Endodermal cell (in vitro differentiated cells): ENCODE measurements at regions not wholly inside any gene's neighbourhood (a gene's known extent, or its start where the extent isn't known, plus 50 kb on each side); places are given as distances from the start of the nearest gene placed in this dataset.
A peak's percentile ranks its signal among the peaks of the same experiment; 100 is the strongest.

Source experiments
- DNase-seq: peaks from one replicate; pipeline ENCODE4 v3.0.0-alpha.2; 2017
- H3K27ac ChIP-seq: 2 replicates; pipeline ENCODE4 v1.5.1; 2013; ENCODE audit warnings: mild to moderate bottlenecking, low read depth, low read length, moderate library complexity
- H3K27me3 ChIP-seq: 2 replicates; pipeline ENCODE4 v1.6.1; 2013; ENCODE audit warnings: mild to moderate bottlenecking, low read length, moderate library complexity; ENCODE audit not compliant: insufficient read depth, control insufficient read depth, poor library complexity, severe bottlenecking
- H3K36me3 ChIP-seq: 2 replicates; pipeline ENCODE4 v1.7.0; 2013; ENCODE audit warnings: mild to moderate bottlenecking, low read length, moderate library complexity; ENCODE audit not compliant: control insufficient read depth, insufficient read depth
- H3K4me1 ChIP-seq: one replicate; pipeline ENCODE4 v1.7.0; 2013; ENCODE audit warnings: low read length; ENCODE audit not compliant: control insufficient read depth, insufficient read depth
- H3K4me3 ChIP-seq: 2 replicates; pipeline ENCODE4 v1.5.1; 2013; ENCODE audit warnings: mild to moderate bottlenecking, low read length, moderate library complexity
- H3K9ac ChIP-seq: 2 replicates; pipeline ENCODE4 v1.6.1; 2013; ENCODE audit warnings: mild to moderate bottlenecking, low read length, moderate library complexity; ENCODE audit not compliant: poor library complexity, severe bottlenecking; ENCODE audit errors: extremely low read depth
- H3K9me3 ChIP-seq: 2 replicates; pipeline ENCODE4 v1.6.1; 2013; ENCODE audit warnings: mild to moderate bottlenecking, low read length, moderate library complexity; ENCODE audit not compliant: control insufficient read depth
- H3K27ac Mint-ChIP-seq: 2 replicates; pipeline ENCODE4 v1.8.0; 2020; ENCODE audit warnings: mixed read lengths
- H3K27me3 Mint-ChIP-seq: 2 replicates; pipeline ENCODE4 v1.8.0; 2021; ENCODE audit warnings: mild to moderate bottlenecking, mixed read lengths; ENCODE audit not compliant: insufficient read depth
- H3K36me3 Mint-ChIP-seq: 2 replicates; pipeline ENCODE4 v1.8.0; 2020; ENCODE audit warnings: low read depth, mixed read lengths
- H3K4me1 Mint-ChIP-seq: 2 replicates; pipeline ENCODE4 v1.8.0; 2020; ENCODE audit warnings: mixed read lengths
- H3K4me3 Mint-ChIP-seq: 2 replicates; pipeline ENCODE4 v1.8.0; 2020; ENCODE audit warnings: mild to moderate bottlenecking, moderate library complexity, mixed read lengths
- H3K9me3 Mint-ChIP-seq: 2 replicates; pipeline ENCODE4 v1.8.0; 2020; ENCODE audit warnings: mild to moderate bottlenecking, mixed read lengths
- WGBS, 2 experiments: methylation state at CpG; one replicate each; pipeline versions ENCODE4 v1.1.5 to v1.1.7; 2013; ENCODE audit warnings: missing lambda C conversion rate in 2 of 2, mixed read lengths in 1 of 2; ENCODE audit not compliant: insufficient coverage in 1 of 2, insufficient read length in 1 of 2; 5-methylcytosine and 5-hydroxymethylcytosine counted together
- TF ChIP-seq, protein P1 (sequence below): fragments of 200-600 bp; sonication (generic); conservative IDR thresholded peaks from 2 replicates; pipeline ENCODE4 v1.5.0; 2021; ENCODE audit warnings: antibody characterized with exemption, mild to moderate bottlenecking

DNA sequence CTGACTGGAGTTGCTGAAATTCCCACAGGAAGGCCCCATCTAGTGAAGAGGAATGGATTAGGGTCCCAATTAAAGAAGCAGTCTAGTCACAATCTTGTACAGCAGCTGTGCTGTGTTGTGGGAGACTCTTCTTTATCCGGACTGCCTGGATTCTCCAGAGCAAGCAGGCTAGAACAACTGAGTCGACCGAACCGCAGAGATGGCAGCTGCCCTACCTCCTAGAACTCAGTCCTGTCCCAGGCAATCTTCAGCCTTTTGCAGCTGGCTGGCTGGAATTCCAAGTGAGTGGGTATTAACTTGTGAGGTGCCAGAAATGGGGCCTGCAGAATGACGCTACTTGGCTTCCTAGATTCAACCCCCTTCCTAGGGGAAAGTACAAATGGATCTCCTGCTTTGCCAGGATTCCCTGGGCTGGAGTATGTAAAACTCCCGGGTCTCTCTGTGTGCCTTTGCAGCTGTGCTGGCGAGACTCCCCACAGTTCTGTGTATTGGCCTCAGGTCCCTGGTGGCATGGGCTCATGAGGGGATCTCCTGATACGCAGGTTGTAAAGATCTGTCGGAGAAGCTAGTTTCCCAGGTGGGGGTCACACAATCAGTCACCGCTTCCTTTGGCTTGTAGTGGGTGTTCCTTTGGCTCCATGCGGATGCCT lies 1952.6 kb upstream of the LRRTM1 start:
- DNase-seq, result no peak
- H3K4me3 ChIP-seq, result peak overlapping the region; percentile 14
- Mint-ChIP-seq H3K36me3 (peaks cover 14% of the 10 kb centered on the region), H3K4me3 (no peak overlapping the region), H3K27ac (no peak overlapping the region), H3K27me3 (no peaks in the 10 kb centered on the region), H3K9me3 (peaks cover 38% of the 10 kb centered on the region), H3K4me1 (peaks cover 33% of the 10 kb centered on the region)
- H3K9me3 ChIP-seq, result peaks cover 25% of the 10 kb centered on the region
- TF ChIP-seq, protein P1, sequence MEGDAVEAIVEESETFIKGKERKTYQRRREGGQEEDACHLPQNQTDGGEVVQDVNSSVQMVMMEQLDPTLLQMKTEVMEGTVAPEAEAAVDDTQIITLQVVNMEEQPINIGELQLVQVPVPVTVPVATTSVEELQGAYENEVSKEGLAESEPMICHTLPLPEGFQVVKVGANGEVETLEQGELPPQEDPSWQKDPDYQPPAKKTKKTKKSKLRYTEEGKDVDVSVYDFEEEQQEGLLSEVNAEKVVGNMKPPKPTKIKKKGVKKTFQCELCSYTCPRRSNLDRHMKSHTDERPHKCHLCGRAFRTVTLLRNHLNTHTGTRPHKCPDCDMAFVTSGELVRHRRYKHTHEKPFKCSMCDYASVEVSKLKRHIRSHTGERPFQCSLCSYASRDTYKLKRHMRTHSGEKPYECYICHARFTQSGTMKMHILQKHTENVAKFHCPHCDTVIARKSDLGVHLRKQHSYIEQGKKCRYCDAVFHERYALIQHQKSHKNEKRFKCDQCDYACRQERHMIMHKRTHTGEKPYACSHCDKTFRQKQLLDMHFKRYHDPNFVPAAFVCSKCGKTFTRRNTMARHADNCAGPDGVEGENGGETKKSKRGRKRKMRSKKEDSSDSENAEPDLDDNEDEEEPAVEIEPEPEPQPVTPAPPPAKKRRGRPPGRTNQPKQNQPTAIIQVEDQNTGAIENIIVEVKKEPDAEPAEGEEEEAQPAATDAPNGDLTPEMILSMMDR, result no peak
- peaks cover 10% of the 10 kb centered on the region for H3K4me1 ChIP-seq
- H3K27ac ChIP-seq, result no peak overlapping the region
- H3K27me3 ChIP-seq, result no peaks in the 10 kb centered on the region
- no peak overlapping the region for H3K9ac ChIP-seq
- no peaks in the 10 kb centered on the region for H3K36me3 ChIP-seq
- WGBS, 2 experiments, result 93 to 96% methylated on average over 5 to 11 of the region's 11 CpGs

DNA sequence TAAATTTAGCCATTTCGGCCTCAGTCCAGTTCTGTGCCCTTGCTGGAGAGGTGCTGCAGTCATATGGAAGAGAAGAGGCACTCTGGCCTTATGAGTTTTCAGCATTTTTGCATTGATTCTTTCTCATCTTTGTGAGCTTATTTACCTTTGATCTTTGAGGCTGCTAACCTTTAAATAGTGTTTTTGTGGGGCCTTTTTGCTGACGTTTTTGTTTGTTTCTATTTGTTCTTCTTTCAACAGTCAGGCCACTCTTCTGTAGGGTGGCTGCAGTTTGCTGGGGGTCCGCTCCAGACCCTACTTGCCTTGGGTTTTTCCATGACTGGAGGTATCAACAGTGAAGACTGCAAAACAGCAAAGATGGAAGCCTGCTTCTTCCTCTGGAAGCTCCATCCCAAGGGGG lies 1951.7 kb upstream of the LRRTM1 start:
- H3K36me3 Mint-ChIP-seq, result peaks cover 14% of the 10 kb centered on the region
- 91 to 94% methylated on average over 3 of the region's 3 CpGs for WGBS, 2 experiments
- TF ChIP-seq, protein P1, result no peak

DNA sequence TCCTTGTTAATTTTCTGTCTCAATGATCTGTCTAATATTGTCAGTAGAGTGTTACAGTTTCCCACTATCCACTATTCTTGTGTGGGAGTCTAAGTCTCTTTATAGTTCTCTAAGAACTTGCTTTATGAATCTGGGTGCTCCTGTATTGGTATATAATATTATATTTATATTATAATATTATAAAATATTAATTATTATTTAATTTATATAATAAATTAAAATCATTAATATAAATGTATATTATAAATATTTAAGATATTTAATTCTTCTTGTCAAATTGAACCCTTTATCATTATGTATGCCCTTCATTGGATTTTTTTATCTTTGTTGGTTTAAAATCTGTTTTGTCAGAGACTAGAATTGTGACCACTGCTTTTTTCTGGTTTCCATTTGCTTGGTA lies 1950.2 kb upstream of the LRRTM1 start:
- peaks cover 36% of the 10 kb centered on the region for H3K9me3 ChIP-seq
- H3K27me3 ChIP-seq, result no peaks in the 10 kb centered on the region
- H3K36me3 ChIP-seq, result no peaks in the 10 kb centered on the region
- no peak overlapping the region for H3K27ac ChIP-seq
- H3K4me1 Mint-ChIP-seq, result peaks cover 16% of the 10 kb centered on the region
- peaks cover 15% of the 10 kb centered on the region for H3K36me3 Mint-ChIP-seq
- DNase-seq, result no peak
- H3K4me3 ChIP-seq, result no peak overlapping the region
- no peaks in the 10 kb centered on the region for H3K27me3 Mint-ChIP-seq
- no peak overlapping the region for H3K27ac Mint-ChIP-seq
- peaks cover 50% of the 10 kb centered on the region for H3K9me3 Mint-ChIP-seq
- H3K9ac ChIP-seq, result no peak overlapping the region
- no peak overlapping the region for H3K4me3 Mint-ChIP-seq
- TF ChIP-seq, protein P1, result no peak
- H3K4me1 ChIP-seq, result peaks cover 2% of the 10 kb centered on the region

More for the DNA sequence above, 1951.7 kb upstream of the LRRTM1 start:
- Histone ChIP-seq H3K36me3 (no peaks in the 10 kb centered on the region), H3K27ac (no peak overlapping the region), H3K4me1 (peaks cover 10% of the 10 kb centered on the region), H3K4me3 (no peak overlapping the region), H3K9me3 (peaks cover 33% of the 10 kb centered on the region), H3K27me3 (no peaks in the 10 kb centered on the region), H3K9ac (no peak overlapping the region)
- Mint-ChIP-seq H3K4me1 (peaks cover 28% of the 10 kb centered on the region), H3K4me3 (no peak overlapping the region), H3K9me3 (peaks cover 46% of the 10 kb centered on the region), H3K27me3 (no peaks in the 10 kb centered on the region), H3K27ac (no peak overlapping the region)
- no peak for DNase-seq
